WERI-Rb-1 (cell line): ENCODE measurements at regions not wholly inside any gene's neighbourhood (a gene's known extent, or its start where the extent isn't known, plus 50 kb on each side); places are given as distances from the start of the nearest gene placed in this dataset.

Experiments used
- DNase-seq: peaks from one replicate; pipeline ENCODE4 v3.0.0-alpha.2; 2020
- H3K27ac ChIP-seq: fragments of 250-450 bp; sonication (Bioruptor Pico); 2 replicates; pipeline ENCODE4 v1.5.1; 2020; ENCODE audit warnings: mild to moderate bottlenecking, moderate library complexity
- H3K27me3 ChIP-seq: fragments of 250-450 bp; sonication (Bioruptor Pico); 2 replicates; pipeline ENCODE4 v1.5.1; 2021; ENCODE audit warnings: mild to moderate bottlenecking, low read depth, moderate library complexity; ENCODE audit not compliant: insufficient read depth, severe bottlenecking
- H3K36me3 ChIP-seq: fragments of 250-450 bp; sonication (Bioruptor Pico); 2 replicates; pipeline ENCODE4 v1.5.1; 2020; ENCODE audit warnings: mild to moderate bottlenecking, moderate library complexity
- H3K4me3 ChIP-seq: 2 replicates; pipeline ENCODE4 v1.5.1; 2011; ENCODE audit warnings: low read depth, mild to moderate bottlenecking, control low read depth, low read length
- H3K9me3 ChIP-seq: fragments of 250-450 bp; sonication (Bioruptor Pico); 2 replicates; pipeline ENCODE4 v1.5.1; 2021; ENCODE audit warnings: mild to moderate bottlenecking, moderate library complexity; ENCODE audit not compliant: severe bottlenecking
- TF ChIP-seq, protein P1 (sequence below): IDR thresholded peaks from 2 replicates; pipeline ENCODE4 v1.5.1; 2011; ENCODE audit warnings: low read depth, mild to moderate bottlenecking, control low read depth, inconsistent platforms, low read length

DNA sequence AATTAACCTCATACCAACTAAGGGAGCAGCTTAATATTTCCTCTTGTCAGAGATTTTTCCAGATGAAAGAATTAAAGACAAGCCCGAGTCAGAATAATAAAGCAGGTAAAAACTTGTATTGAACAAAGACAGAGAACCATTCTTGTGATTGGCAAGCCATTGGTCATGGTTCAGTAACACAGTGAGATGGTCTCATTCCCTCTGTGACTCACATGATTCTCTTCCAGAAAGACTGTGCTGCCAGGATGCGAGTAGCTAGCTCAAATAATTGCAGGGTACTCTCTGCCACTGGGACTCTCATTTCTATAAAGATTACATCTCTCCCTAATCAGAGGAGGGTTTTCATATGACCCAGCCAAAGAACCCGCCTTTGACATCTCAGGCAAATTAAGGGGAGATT is 179.4 kb downstream of the PHLDA1 start:
- DNase-seq, result no peak
- H3K27me3 ChIP-seq, result no peaks in the 10 kb centered on the region

DNA sequence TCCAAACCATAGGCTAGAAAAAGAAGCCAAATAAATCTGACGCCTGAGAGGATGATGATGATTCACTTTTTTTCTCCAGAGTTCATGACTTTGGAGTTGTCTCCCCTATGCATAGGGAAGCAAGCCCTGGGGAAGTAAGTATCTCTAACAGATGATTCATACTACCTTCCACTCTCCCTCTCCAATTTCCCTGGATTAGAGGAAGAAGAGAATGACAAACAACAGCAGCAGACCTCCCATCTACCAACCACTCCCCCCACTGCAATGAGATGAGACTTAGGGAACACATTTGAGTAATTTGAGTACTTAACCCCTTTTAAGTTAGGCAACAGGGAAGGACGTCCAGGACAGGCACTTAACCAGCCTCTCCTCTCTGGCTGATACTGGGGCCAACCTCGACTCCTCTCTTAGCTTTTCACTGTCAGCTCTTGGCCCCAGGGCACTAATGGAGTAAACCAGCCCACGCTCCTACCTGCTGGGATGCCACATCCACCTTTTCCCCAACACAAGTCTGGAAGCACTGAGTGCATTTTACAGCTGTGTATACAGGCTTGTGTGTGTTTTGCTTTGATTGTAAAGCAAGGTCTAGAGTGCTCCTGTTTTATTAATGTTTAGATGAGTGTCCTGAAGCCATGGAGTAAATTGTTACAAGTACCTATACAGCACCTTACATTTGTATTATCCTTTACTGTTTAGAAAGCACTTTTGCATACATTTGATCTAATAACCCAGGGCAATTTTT is 180.7 kb downstream of the PHLDA1 start:
- Histone ChIP-seq H3K36me3 (no peaks in the 10 kb centered on the region), H3K27me3 (no peaks in the 10 kb centered on the region), H3K9me3 (peaks cover 9% of the 10 kb centered on the region), H3K4me3 (no peak overlapping the region), H3K27ac (no peak overlapping the region)
- TF ChIP-seq, protein P1, sequence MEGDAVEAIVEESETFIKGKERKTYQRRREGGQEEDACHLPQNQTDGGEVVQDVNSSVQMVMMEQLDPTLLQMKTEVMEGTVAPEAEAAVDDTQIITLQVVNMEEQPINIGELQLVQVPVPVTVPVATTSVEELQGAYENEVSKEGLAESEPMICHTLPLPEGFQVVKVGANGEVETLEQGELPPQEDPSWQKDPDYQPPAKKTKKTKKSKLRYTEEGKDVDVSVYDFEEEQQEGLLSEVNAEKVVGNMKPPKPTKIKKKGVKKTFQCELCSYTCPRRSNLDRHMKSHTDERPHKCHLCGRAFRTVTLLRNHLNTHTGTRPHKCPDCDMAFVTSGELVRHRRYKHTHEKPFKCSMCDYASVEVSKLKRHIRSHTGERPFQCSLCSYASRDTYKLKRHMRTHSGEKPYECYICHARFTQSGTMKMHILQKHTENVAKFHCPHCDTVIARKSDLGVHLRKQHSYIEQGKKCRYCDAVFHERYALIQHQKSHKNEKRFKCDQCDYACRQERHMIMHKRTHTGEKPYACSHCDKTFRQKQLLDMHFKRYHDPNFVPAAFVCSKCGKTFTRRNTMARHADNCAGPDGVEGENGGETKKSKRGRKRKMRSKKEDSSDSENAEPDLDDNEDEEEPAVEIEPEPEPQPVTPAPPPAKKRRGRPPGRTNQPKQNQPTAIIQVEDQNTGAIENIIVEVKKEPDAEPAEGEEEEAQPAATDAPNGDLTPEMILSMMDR, result no peak
- DNase-seq, result no peak

More for the DNA sequence above, 179.4 kb downstream of the PHLDA1 start:
- no peaks in the 10 kb centered on the region for H3K36me3 ChIP-seq
- TF ChIP-seq, protein P1, result no peak
- no peak overlapping the region for H3K27ac ChIP-seq
- no peak overlapping the region for H3K4me3 ChIP-seq
- H3K9me3 ChIP-seq, result no peaks in the 10 kb centered on the region

DNA sequence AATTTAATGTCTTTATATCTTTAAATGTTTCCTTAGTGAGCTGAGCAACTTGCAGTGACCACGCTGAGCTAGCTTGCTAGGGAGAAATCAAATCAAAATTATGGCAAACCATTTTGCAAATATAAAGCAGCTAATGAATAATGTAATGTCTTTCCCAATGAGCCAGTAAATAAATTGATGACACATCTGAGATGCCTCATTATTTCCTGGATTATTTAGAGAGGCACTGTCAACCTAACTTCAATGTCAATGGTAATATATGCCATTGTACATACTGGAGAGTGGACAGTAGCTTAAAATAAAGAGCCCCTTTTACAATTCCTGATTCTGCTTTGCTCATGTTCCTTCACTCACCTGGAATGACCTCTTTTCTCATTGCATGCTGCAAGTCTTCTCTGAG is 182.6 kb downstream of the PHLDA1 start:
- H3K9me3 ChIP-seq, result peaks cover 14% of the 10 kb centered on the region
- no peak overlapping the region for H3K4me3 ChIP-seq
- no peak overlapping the region for H3K27ac ChIP-seq
- DNase-seq, result no peak
- no peaks in the 10 kb centered on the region for H3K27me3 ChIP-seq
- TF ChIP-seq, protein P1, result no peak
- H3K36me3 ChIP-seq, result no peaks in the 10 kb centered on the region

DNA sequence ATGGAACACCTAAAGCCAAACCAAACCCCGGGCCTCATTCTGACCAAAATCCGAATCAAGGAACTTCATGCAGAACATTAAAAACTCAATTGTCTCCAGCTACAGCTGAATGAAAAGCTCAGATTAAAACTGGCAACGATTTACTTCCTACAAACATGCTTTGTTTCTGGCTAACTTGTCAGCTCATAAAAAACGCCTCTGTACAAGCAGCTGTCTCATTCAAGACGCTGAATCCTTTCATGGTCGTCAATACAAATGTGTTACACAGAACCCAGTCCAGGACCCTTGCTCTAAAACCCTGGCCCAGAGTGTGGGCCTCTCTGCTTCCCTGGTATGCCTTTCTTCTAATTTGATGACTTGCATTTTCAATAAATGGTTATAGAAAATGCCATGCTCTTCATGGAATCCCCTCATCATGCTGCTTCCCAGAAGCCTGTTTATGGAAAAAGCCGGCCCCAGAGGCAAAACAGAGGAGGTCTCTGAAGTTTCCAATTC is 183.1 kb downstream of the PHLDA1 start:
- Histone ChIP-seq H3K36me3 (no peaks in the 10 kb centered on the region), H3K27ac (no peak overlapping the region), H3K27me3 (no peaks in the 10 kb centered on the region), H3K4me3 (no peak overlapping the region), H3K9me3 (peaks cover 14% of the 10 kb centered on the region)
- no peak for DNase-seq
- TF ChIP-seq, protein P1, result no peak

DNA sequence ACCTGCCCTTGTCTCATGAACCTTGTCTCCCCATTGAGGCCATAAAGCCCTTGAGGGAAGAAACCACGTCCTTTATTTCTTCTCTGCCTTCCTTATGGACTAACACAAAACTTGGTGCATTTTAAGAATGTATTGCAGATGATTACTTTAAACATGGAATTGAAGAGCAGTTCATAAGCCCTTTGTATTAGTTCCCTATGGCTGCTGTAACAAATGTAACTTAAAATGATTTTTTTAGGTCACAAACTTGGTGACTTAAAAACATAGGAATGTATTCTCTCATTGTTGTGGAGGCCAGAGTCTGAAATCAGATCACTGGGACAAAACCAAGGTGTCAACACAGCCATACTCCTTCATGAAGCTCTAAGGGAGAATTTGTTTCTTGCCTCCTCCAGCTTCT is 185.5 kb downstream of the PHLDA1 start:
- H3K27ac ChIP-seq, result no peak overlapping the region

More for the DNA sequence above, 185.5 kb downstream of the PHLDA1 start:
- Histone ChIP-seq H3K9me3 (peaks cover 14% of the 10 kb centered on the region), H3K4me3 (no peak overlapping the region), H3K36me3 (no peaks in the 10 kb centered on the region), H3K27me3 (no peaks in the 10 kb centered on the region)
- TF ChIP-seq, protein P1, result no peak
- no peak for DNase-seq
